ENCODE measurements at regions not wholly inside any gene's neighbourhood (a gene's known extent, or its start where the extent isn't known, plus 50 kb on each side); places are given as distances from the start of the nearest gene placed in this dataset.

- TF ChIP-seq, protein P1, sequence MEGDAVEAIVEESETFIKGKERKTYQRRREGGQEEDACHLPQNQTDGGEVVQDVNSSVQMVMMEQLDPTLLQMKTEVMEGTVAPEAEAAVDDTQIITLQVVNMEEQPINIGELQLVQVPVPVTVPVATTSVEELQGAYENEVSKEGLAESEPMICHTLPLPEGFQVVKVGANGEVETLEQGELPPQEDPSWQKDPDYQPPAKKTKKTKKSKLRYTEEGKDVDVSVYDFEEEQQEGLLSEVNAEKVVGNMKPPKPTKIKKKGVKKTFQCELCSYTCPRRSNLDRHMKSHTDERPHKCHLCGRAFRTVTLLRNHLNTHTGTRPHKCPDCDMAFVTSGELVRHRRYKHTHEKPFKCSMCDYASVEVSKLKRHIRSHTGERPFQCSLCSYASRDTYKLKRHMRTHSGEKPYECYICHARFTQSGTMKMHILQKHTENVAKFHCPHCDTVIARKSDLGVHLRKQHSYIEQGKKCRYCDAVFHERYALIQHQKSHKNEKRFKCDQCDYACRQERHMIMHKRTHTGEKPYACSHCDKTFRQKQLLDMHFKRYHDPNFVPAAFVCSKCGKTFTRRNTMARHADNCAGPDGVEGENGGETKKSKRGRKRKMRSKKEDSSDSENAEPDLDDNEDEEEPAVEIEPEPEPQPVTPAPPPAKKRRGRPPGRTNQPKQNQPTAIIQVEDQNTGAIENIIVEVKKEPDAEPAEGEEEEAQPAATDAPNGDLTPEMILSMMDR (IDR thresholded peaks at IDR 0.05) = no peak
- TF ChIP-seq EP300 (IDR thresholded peaks at IDR 0.05) = no peak
Measured at GRCh38 chr5:114716955-114717354, 355.1 kb downstream of the KCNN2 start.
